ENCODE measurements at regions not wholly inside any gene's neighbourhood (a gene's known extent, or its start where the extent isn't known, plus 50 kb on each side); places are given as distances from the start of the nearest gene placed in this dataset.

GRCh38 chr14:99067141-99067920 lies 204.7 kb downstream of the BCL11B start:
- no peak for DNase-seq

GRCh38 chr14:99067927-99068326 lies 204.1 kb downstream of the BCL11B start:
- no peak for DNase-seq

DNA sequence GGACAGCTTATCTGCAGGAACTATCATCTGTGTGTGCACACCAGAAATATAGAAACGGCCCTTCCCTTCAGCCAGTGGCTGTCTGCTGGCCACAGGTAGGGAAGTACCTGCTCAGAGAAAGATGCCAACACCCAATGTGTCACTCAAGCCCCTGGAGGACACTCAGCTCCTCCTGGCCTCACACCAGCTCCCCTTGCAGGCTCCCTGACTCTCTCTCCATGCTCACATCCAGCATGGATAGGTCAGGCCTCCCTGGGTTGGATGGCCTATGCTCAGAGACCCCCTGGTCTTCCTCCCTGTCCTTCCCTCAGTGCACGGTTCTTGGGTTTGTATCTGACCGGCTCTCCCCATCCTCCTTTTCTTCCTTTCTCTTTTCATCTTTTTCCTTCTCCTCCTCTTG lies 202.1 kb downstream of the BCL11B start:
- no peak for DNase-seq

DNA sequence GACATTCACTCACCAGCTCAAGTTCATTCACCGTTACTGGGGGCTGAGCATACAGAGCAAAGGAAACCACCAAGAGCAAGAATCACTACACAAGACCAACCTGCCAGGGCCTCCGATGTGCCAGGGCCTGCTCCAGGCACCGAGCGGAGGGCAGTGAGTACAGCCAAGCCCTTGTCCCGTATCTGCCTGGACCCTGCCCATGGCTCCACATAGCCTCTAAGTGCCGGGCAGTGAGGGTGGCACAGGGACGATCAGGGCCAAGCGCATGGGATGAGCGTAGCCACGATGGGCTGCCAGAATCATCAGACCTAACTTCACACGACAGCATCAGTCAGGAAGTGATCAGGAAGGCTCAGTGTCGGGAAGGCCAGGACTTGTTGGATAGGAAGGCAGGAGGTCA lies 199.6 kb downstream of the BCL11B start:
- no peak for DNase-seq

GRCh38 chr14:99072956-99073355 lies 199.0 kb downstream of the BCL11B start:
- no peak for DNase-seq

DNA sequence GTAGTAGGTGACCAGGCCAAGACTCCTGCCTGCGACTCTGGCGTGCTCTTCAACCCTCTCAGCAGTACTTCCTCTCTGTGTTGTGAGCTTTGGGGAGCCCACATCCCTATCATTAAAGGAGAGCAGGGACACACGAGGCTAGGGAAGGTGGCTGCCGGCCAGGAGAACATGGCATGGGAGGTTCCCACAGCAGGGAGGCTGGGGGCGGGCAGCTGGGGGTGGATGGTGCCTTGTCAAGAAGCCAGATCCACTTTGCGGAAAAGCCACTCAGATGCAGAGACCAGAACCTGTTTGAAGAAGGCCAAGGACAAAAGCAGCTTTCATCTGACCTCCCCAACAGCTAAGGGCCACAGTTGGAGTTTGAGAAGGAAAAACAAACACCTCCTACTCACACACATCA lies 198.6 kb downstream of the BCL11B start:
- peak; percentile 88 for DNase-seq

DNA sequence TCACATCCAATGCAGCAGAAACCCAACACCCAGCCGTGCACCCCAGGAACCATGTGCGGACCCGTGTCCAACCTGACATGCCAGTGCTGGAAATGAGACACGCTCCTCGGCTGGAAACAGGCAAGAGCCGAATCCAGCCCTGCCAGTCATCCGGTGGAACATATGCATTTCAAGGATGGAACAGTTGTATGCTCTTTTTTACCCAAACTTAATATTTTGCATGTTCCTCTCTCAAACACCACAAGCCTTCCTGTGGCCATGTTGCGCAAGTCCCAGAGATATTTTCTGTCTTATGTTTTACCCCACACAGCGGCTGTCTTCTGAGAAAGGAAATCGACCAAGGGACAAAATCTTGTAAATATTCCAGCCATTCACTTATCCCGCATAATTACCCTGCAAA lies 196.9 kb downstream of the BCL11B start:
- DNase-seq: no peak

DNA sequence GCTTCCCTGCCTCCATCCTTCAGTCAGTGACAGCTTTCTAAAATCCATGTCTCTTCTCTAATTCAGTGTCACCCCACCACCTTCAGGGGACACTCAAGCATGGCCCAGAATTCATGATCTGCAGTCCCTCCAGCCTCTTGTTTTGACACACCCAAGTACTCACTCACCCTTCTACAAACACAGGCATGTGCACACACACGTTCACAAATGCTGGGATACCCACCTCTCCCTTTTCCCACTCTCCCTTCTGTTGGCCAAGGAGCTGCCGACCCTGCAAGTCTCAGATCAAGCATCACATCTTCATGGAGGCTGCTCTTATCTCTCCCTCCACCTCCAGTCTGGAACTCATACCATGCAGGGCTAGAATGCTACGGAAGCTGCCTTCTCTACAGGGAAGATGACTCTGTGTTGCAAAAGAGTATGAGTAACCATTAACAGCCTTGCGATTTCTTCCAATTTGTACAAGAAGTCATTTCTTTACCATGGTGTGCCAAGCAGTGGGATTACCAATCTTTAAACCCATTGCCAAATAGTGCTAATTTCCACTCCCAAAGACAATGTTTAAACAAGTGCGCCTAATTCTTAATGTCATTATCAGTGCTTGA lies 196.1 kb downstream of the BCL11B start:
- DNase-seq: no peak

- no peak for DNase-seq
These were observed 194.7 kb downstream of the BCL11B start for GRCh38 chr14:99077076-99077843.

GRCh38 chr14:99077844-99078236 lies 194.2 kb downstream of the BCL11B start:
- no peak for DNase-seq

- DNase-seq: no peak
These were observed 193.6 kb downstream of the BCL11B start for GRCh38 chr14:99078426-99078825.

DNA sequence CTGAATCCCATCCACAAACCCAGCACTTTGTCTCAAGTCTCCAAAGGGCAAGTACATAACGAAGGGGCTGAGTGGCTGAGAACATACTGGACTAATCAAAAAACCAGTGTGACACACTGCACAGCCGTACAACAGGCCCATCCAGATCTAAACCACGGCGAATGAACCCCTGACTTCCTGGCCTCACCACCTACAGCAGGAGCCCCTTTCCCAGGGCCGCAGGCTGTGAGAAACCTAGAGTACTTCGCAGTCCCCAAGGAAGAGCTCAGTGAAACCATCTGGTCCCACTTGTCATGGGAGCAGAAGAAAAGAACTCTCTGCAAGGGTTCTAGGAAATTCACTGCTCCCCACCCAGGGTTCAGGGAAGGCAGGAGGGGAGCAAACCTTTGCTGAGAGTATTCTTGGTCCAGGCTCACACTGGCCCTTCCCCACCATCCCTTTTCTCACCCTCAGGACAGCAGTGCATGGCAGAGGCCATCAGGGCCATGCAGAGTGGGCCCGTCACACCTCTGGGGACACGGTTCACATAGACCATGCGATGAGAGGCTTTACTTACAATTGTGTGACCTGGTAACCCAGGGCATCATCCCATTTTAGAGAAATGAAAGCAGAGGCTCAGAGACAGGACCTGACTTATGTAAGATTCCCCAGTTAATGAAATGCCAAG lies 192.8 kb downstream of the BCL11B start:
- no peak for DNase-seq

GRCh38 chr14:99080306-99080705 lies 191.7 kb downstream of the BCL11B start:
- no peak for DNase-seq

DNA sequence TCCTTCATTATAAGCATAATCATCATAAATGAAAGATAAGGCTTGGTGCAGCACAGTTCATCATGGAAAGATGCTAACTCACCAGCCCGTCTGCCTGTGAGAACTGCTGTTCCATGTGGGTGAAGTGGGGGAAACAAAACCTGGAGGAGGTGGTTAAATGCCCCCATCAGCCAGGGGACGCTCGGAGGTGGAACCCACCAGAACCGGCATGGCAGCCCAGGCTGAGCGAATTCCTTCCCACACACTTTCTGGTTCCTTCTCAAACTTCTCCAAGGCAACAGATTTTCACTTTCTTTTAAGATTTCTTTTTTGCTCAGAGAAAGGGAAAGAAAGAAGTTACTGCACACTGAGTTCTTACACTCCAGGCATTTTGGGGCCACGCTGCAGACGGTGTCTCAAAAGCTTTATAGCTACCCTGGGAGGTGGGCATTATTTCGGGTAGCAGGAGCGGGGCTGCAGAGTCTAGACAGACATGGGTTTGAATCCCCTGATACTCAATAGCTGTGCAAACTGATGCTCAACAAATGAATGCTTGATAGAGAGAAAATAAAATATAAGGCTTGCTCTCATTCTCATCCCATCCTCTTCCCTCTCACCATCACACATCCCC lies 190.7 kb downstream of the BCL11B start:
- DNase-seq: no peak

- no peak for DNase-seq
These were observed 190.1 kb downstream of the BCL11B start for GRCh38 chr14:99081880-99082279.

DNA sequence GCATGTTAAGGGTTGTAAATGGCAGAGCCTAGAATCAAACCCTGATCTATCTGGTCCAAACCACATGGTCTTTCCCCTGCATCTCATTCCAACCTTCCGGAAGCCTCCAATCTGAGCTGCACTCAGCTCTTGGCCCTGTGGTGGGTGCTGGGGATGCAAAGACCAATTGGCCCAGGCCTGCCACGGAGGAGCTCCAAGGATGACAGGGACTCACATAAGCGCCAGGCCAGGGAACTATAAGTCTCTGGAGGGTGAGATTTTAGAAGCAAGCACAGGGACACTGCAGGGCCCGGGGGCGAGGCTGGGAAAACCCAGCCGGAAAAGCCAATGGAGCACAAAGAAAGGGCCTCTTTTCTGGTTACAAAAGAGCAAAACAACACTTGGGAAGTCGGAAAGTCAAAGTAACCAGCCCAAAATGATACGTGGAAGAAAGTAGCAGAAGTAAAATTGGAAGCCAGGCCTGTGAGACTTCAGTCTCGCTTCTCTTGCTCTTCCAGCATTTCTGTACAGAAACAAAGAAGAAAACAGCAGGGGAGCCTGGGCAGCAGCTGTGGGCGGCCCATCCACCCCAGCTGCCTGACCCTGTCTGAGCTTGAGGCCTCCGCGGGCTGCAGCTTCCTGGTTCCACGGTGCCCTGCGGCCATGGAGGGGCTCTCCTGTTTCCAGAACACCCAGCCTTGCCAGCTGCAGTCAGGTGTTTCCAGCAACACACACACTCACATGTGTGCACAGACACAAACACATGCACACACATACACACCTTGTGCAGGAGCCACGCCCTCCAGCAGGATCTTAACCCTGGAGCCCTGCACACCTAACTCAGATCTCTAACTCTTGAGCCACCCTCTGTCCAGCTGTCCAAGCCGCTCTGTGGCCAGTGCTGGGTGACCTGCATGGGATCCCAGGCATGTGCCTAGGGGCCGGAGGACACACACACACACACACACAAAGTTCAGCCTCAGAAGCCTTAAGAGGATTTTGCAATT lies 178.2 kb downstream of the BCL11B start:
- DNase-seq: no peak

- DNase-seq: no peak
These were observed 177.1 kb downstream of the BCL11B start for GRCh38 chr14:99094901-99095300.

DNA sequence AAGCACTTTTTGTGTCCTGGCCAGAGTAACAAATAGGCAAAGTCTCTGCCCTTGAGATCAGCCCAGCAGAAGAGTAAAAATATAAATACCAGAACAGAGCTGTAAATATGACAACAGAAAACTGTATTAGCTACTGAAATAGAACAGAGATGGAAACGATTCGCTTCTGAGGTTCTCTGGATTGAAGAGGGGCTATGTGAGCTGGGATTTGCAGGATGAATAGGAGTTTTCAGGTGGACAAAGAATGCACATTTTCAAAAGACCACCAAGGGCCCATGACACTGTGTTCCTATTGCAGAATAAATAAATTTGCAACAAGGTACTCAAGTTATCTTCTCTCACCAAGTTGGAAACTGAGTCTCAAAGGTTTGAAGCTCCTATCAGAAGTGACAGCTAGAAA lies 176.6 kb downstream of the BCL11B start:
- DNase-seq: no peak

GRCh38 chr14:99098199-99098598 lies 173.8 kb downstream of the BCL11B start:
- no peak for DNase-seq

DNA sequence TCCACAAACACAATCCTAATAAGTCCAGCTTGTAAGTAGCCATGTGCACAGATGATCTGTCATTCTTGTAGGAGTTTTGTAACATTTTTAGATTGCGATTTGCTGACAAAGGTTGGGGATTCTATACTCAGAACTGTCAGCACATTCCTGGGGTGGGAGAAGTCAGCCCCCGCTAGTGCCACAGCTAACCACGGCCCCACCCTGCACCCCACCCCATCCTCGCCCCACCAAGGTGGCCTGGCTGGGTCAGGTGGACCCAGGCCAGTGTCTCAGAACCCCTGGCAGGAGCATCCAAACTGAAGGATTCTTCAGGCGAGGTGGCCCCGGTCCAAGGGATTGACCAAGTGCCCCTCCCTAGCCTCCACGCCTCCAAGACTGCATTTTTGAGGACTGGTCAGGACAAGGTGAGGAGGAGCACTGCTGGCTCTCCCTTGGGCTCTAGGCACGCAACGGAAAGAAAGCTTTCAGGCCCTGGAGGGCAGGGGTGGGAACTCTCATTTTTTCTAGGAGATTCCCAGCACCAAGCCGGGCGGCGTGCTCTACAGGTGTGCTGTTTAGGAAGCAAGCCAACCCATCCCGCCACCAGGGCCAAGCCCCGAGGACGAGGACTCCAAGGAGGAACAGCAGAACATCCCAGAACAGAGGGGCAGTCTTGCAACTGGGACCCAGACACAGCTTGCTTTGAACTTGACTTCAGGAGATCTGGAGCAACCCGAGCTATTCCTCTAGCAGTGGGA lies 172.8 kb downstream of the BCL11B start:
- DNase-seq: no peak
